ENCODE measurements at regions not wholly inside any gene's neighbourhood (a gene's known extent, or its start where the extent isn't known, plus 50 kb on each side); places are given as distances from the start of the nearest gene placed in this dataset.

- TF ChIP-seq GATA3 (IDR thresholded peaks at IDR 0.05; ENCODE audit: low read depth, low read length): no peak
- TF ChIP-seq GATA2 (IDR thresholded peaks at IDR 0.05; ENCODE audit: low read depth, low read length): no peak
These were observed 195.5 kb upstream of the CCL2 start for GRCh38 chr17:34059423-34060220.
